ENCODE measurements at regions not wholly inside any gene's neighbourhood (a gene's known extent, or its start where the extent isn't known, plus 50 kb on each side); places are given as distances from the start of the nearest gene placed in this dataset.

- no peak for DNase-seq (ENCODE audit: low read depth, low spot score)
- peaks cover 3% of the 10 kb centered on the region for H3K4me1 ChIP-seq (ENCODE audit: insufficient read depth, insufficient read length)
- no peak overlapping the region for H3K9ac ChIP-seq (ENCODE audit: insufficient read length, low read depth)
- H3K9me3 ChIP-seq (ENCODE audit: insufficient read depth, low read length): peaks cover 15% of the 10 kb centered on the region; the same call in 1 of the 2 replicates
- H3K4me3 ChIP-seq (ENCODE audit: insufficient read length, low read depth): no peak overlapping the region
- H3K36me3 ChIP-seq (ENCODE audit: insufficient read depth, insufficient read length, low read length): no peaks in the 10 kb centered on the region
- H3K27me3 ChIP-seq (ENCODE audit: insufficient read depth, insufficient read length): no peaks in the 10 kb centered on the region
- no peak for TF ChIP-seq ZNF274 (IDR thresholded peaks at IDR 0.05; ENCODE audit: low read depth, low read length)
- TF ChIP-seq YY1 (IDR thresholded peaks at IDR 0.05; ENCODE audit: insufficient read depth, insufficient read length): no peak
- no peak for TF ChIP-seq SUZ12 (IDR thresholded peaks at IDR 0.05; ENCODE audit: extremely low read depth, insufficient read depth, insufficient read length)
These were observed 368.2 kb upstream of the SULF2 start for GRCh38 chr20:48153523-48153922.

GRCh38 chr20:48153103-48153502, 367.8 kb upstream of the SULF2 start:
- H3K9me3 ChIP-seq (ENCODE audit: insufficient read depth, low read length): peaks cover 15% of the 10 kb centered on the region; the same call in 1 of the 2 replicates
- no peak overlapping the region for H3K9ac ChIP-seq (ENCODE audit: insufficient read length, low read depth)
- no peak for DNase-seq (ENCODE audit: low read depth, low spot score)
- H3K4me3 ChIP-seq (ENCODE audit: insufficient read length, low read depth): no peak overlapping the region
- H3K27me3 ChIP-seq (ENCODE audit: insufficient read depth, insufficient read length): no peaks in the 10 kb centered on the region
- peaks cover 3% of the 10 kb centered on the region for H3K4me1 ChIP-seq (ENCODE audit: insufficient read depth, insufficient read length)
- H3K36me3 ChIP-seq (ENCODE audit: insufficient read depth, insufficient read length, low read length): no peaks in the 10 kb centered on the region
- TF ChIP-seq SUZ12 (IDR thresholded peaks at IDR 0.05; ENCODE audit: extremely low read depth, insufficient read depth, insufficient read length): no peak
- no peak for TF ChIP-seq YY1 (IDR thresholded peaks at IDR 0.05; ENCODE audit: insufficient read depth, insufficient read length)
- no peak for TF ChIP-seq ZNF274 (IDR thresholded peaks at IDR 0.05; ENCODE audit: low read depth, low read length)

- no peak for TF ChIP-seq ZNF274 (IDR thresholded peaks at IDR 0.05; ENCODE audit: low read depth, low read length)
- no peak for TF ChIP-seq YY1 (IDR thresholded peaks at IDR 0.05; ENCODE audit: insufficient read depth, insufficient read length)
- TF ChIP-seq SUZ12 (IDR thresholded peaks at IDR 0.05; ENCODE audit: extremely low read depth, insufficient read depth, insufficient read length): no peak
- H3K4me1 ChIP-seq (ENCODE audit: insufficient read depth, insufficient read length): peaks cover 3% of the 10 kb centered on the region
- no peak overlapping the region for H3K4me3 ChIP-seq (ENCODE audit: insufficient read length, low read depth)
- H3K9ac ChIP-seq (ENCODE audit: insufficient read length, low read depth): no peak overlapping the region
- no peaks in the 10 kb centered on the region for H3K9me3 ChIP-seq (ENCODE audit: insufficient read depth, low read length)
- H3K36me3 ChIP-seq (ENCODE audit: insufficient read depth, insufficient read length, low read length): no peaks in the 10 kb centered on the region
- no peak for DNase-seq (ENCODE audit: low read depth, low spot score)
- H3K27me3 ChIP-seq (ENCODE audit: insufficient read depth, insufficient read length): no peaks in the 10 kb centered on the region
These were observed 365.3 kb upstream of the SULF2 start for GRCh38 chr20:48150568-48150967.

- DNase-seq (ENCODE audit: low read depth, low spot score): no peak
These were observed 364.6 kb upstream of the SULF2 start for GRCh38 chr20:48149902-48150301.

GRCh38 chr20:48148916-48149672, 363.8 kb upstream of the SULF2 start:
- TF ChIP-seq SUZ12 (IDR thresholded peaks at IDR 0.05; ENCODE audit: extremely low read depth, insufficient read depth, insufficient read length) (no peak), ZNF274 (IDR thresholded peaks at IDR 0.05; ENCODE audit: low read depth, low read length) (no peak), YY1 (IDR thresholded peaks at IDR 0.05; ENCODE audit: insufficient read depth, insufficient read length) (no peak)
- Histone ChIP-seq H3K4me1 (ENCODE audit: insufficient read depth, insufficient read length) (peaks cover 1% of the 10 kb centered on the region), H3K9ac (ENCODE audit: insufficient read length, low read depth) (no peak overlapping the region), H3K9me3 (ENCODE audit: insufficient read depth, low read length) (no peaks in the 10 kb centered on the region), H3K36me3 (ENCODE audit: insufficient read depth, insufficient read length, low read length) (no peaks in the 10 kb centered on the region), H3K27me3 (ENCODE audit: insufficient read depth, insufficient read length) (no peaks in the 10 kb centered on the region), H3K4me3 (ENCODE audit: insufficient read length, low read depth) (no peak overlapping the region)
- no peak for DNase-seq (ENCODE audit: low read depth, low spot score)

More at GRCh38 chr20:48149902-48150301, 364.6 kb upstream of the SULF2 start:
- Histone ChIP-seq H3K4me3 (ENCODE audit: insufficient read length, low read depth) (no peak overlapping the region), H3K36me3 (ENCODE audit: insufficient read depth, insufficient read length, low read length) (no peaks in the 10 kb centered on the region), H3K27me3 (ENCODE audit: insufficient read depth, insufficient read length) (no peaks in the 10 kb centered on the region), H3K9ac (ENCODE audit: insufficient read length, low read depth) (no peak overlapping the region), H3K4me1 (ENCODE audit: insufficient read depth, insufficient read length) (peaks cover 3% of the 10 kb centered on the region), H3K9me3 (ENCODE audit: insufficient read depth, low read length) (no peaks in the 10 kb centered on the region)
- no peak for TF ChIP-seq ZNF274 (IDR thresholded peaks at IDR 0.05; ENCODE audit: low read depth, low read length)
- no peak for TF ChIP-seq SUZ12 (IDR thresholded peaks at IDR 0.05; ENCODE audit: extremely low read depth, insufficient read depth, insufficient read length)
- no peak for TF ChIP-seq YY1 (IDR thresholded peaks at IDR 0.05; ENCODE audit: insufficient read depth, insufficient read length)

- Histone ChIP-seq H3K9ac (ENCODE audit: insufficient read length, low read depth) (no peak overlapping the region), H3K9me3 (ENCODE audit: insufficient read depth, low read length) (no peaks in the 10 kb centered on the region), H3K27me3 (ENCODE audit: insufficient read depth, insufficient read length) (no peaks in the 10 kb centered on the region), H3K4me1 (ENCODE audit: insufficient read depth, insufficient read length) (peaks cover under 1% of the 10 kb centered on the region), H3K4me3 (ENCODE audit: insufficient read length, low read depth) (no peak overlapping the region), H3K36me3 (ENCODE audit: insufficient read depth, insufficient read length, low read length) (no peaks in the 10 kb centered on the region)
- no peak for DNase-seq (ENCODE audit: low read depth, low spot score)
- TF ChIP-seq ZNF274 (IDR thresholded peaks at IDR 0.05; ENCODE audit: low read depth, low read length) (no peak), YY1 (IDR thresholded peaks at IDR 0.05; ENCODE audit: insufficient read depth, insufficient read length) (no peak), SUZ12 (IDR thresholded peaks at IDR 0.05; ENCODE audit: extremely low read depth, insufficient read depth, insufficient read length) (no peak)
These were observed 362.7 kb upstream of the SULF2 start for GRCh38 chr20:48148020-48148419.

GRCh38 chr20:48147311-48147710, 362.0 kb upstream of the SULF2 start:
- peaks cover 4% of the 10 kb centered on the region for H3K4me1 ChIP-seq (ENCODE audit: insufficient read depth, insufficient read length)
- H3K9ac ChIP-seq (ENCODE audit: insufficient read length, low read depth): no peak overlapping the region
- no peak for DNase-seq (ENCODE audit: low read depth, low spot score)
- H3K4me3 ChIP-seq (ENCODE audit: insufficient read length, low read depth): no peak overlapping the region
- TF ChIP-seq SUZ12 (IDR thresholded peaks at IDR 0.05; ENCODE audit: extremely low read depth, insufficient read depth, insufficient read length): no peak
- no peak for TF ChIP-seq ZNF274 (IDR thresholded peaks at IDR 0.05; ENCODE audit: low read depth, low read length)
- no peak for TF ChIP-seq YY1 (IDR thresholded peaks at IDR 0.05; ENCODE audit: insufficient read depth, insufficient read length)
- no peaks in the 10 kb centered on the region for H3K36me3 ChIP-seq (ENCODE audit: insufficient read depth, insufficient read length, low read length)
- H3K9me3 ChIP-seq (ENCODE audit: insufficient read depth, low read length): no peaks in the 10 kb centered on the region
- no peaks in the 10 kb centered on the region for H3K27me3 ChIP-seq (ENCODE audit: insufficient read depth, insufficient read length)
